ENCODE measurements at regions not wholly inside any gene's neighbourhood (a gene's known extent, or its start where the extent isn't known, plus 50 kb on each side); places are given as distances from the start of the nearest gene placed in this dataset.

GRCh38 chr11:32034680-32035079 lies 56.2 kb upstream of the RCN1 start:
- TF ChIP-seq CTCF (IDR thresholded peaks at IDR 0.05) = no peak
- no peak for TF ChIP-seq POLR2A (IDR thresholded peaks at IDR 0.05)
